ENCODE measurements at regions not wholly inside any gene's neighbourhood (a gene's known extent, or its start where the extent isn't known, plus 50 kb on each side); places are given as distances from the start of the nearest gene placed in this dataset.

- DNase-seq (ENCODE audit: low read depth in 2 of 2) = no peak
Measured at GRCh38 chr2:30339071-30339470, 107.7 kb downstream of the LBH start.

GRCh38 chr2:30341500-30342267 is 105.4 kb upstream of the LCLAT1 start:
- no peak for DNase-seq (ENCODE audit: low read depth in 2 of 2)

GRCh38 chr2:30346471-30347169 is 100.4 kb upstream of the LCLAT1 start:
- DNase-seq (ENCODE audit: low read depth in 2 of 2) = no peak

- no peak for DNase-seq (ENCODE audit: low read depth in 2 of 2)
Measured at GRCh38 chr2:30348825-30349224, 98.2 kb upstream of the LCLAT1 start.

GRCh38 chr2:30349691-30350090 is 97.4 kb upstream of the LCLAT1 start:
- no peak for DNase-seq (ENCODE audit: low read depth in 2 of 2)

- no peak for DNase-seq (ENCODE audit: low read depth in 2 of 2)
Measured at GRCh38 chr2:30351116-30351515, 95.9 kb upstream of the LCLAT1 start.

- no peak for DNase-seq (ENCODE audit: low read depth in 2 of 2)
Measured at GRCh38 chr2:30351949-30352348, 95.1 kb upstream of the LCLAT1 start.

GRCh38 chr2:30354150-30354549 is 92.9 kb upstream of the LCLAT1 start:
- DNase-seq (ENCODE audit: low read depth in 2 of 2) = no peak

- no peak for DNase-seq (ENCODE audit: low read depth in 2 of 2)
Measured at GRCh38 chr2:30354621-30355020, 92.4 kb upstream of the LCLAT1 start.

GRCh38 chr2:30355306-30355705 is 91.7 kb upstream of the LCLAT1 start:
- no peak for DNase-seq (ENCODE audit: low read depth in 2 of 2)

- DNase-seq (ENCODE audit: low read depth in 2 of 2) = no peak
Measured at GRCh38 chr2:30356071-30356470, 91.0 kb upstream of the LCLAT1 start.

- DNase-seq (ENCODE audit: low read depth in 2 of 2) = no peak
Measured at GRCh38 chr2:30356776-30357175, 90.3 kb upstream of the LCLAT1 start.

GRCh38 chr2:30358351-30358750 is 88.7 kb upstream of the LCLAT1 start:
- DNase-seq (ENCODE audit: low read depth in 2 of 2) = no peak

GRCh38 chr2:30358842-30359241 is 88.2 kb upstream of the LCLAT1 start:
- no peak for DNase-seq (ENCODE audit: low read depth in 2 of 2)

- DNase-seq (ENCODE audit: low read depth in 2 of 2) = no peak
Measured at GRCh38 chr2:30359644-30360167, 87.3 kb upstream of the LCLAT1 start.

- no peak for DNase-seq (ENCODE audit: low read depth in 2 of 2)
Measured at GRCh38 chr2:30361751-30362394, 85.2 kb upstream of the LCLAT1 start.

GRCh38 chr2:30362468-30363081 is 84.5 kb upstream of the LCLAT1 start:
- no peak for DNase-seq (ENCODE audit: low read depth in 2 of 2)

- DNase-seq (ENCODE audit: low read depth in 2 of 2) = no peak
Measured at GRCh38 chr2:30363406-30363805, 83.6 kb upstream of the LCLAT1 start.

- DNase-seq (ENCODE audit: low read depth in 2 of 2) = no peak
Measured at GRCh38 chr2:30365201-30365600, 81.8 kb upstream of the LCLAT1 start.

- DNase-seq (ENCODE audit: low read depth in 2 of 2) = peak; percentile 40 to 52
Measured at GRCh38 chr2:30366199-30366691, 80.8 kb upstream of the LCLAT1 start.

- no peak for DNase-seq (ENCODE audit: low read depth in 2 of 2)
Measured at GRCh38 chr2:30367232-30368070, 79.6 kb upstream of the LCLAT1 start.
